Hematopoietic multipotent progenitor cell treated with erythropoietin and hydrocortisone succinate and interleukin-3 and kit ligand, for 8 days (in vitro differentiated cells): ENCODE measurements at regions not wholly inside any gene's neighbourhood (a gene's known extent, or its start where the extent isn't known, plus 50 kb on each side); places are given as distances from the start of the nearest gene placed in this dataset.

Experiments
- DNase-seq: peaks from one replicate; pipeline ENCODE4 v3.0.0-alpha.2; 2015

GRCh38 chr14:31944256-31945073 lies 132.6 kb upstream of the ARHGAP5 start:
- DNase-seq: peak; percentile 40

- DNase-seq: peak; percentile 11
Measured at GRCh38 chr14:31945074-31945613, 132.0 kb upstream of the ARHGAP5 start.

- no peak for DNase-seq
Measured at GRCh38 chr14:31945701-31946100, 131.4 kb upstream of the ARHGAP5 start.

- DNase-seq: no peak
Measured at GRCh38 chr14:31947076-31947475, 130.0 kb upstream of the ARHGAP5 start.

GRCh38 chr14:31947680-31948595 lies 129.2 kb upstream of the ARHGAP5 start:
- no peak for DNase-seq

GRCh38 chr14:31949709-31950108 lies 127.4 kb upstream of the ARHGAP5 start:
- DNase-seq: no peak

- DNase-seq: no peak
Measured at GRCh38 chr14:31950331-31950730, 126.8 kb upstream of the ARHGAP5 start.

- no peak for DNase-seq
Measured at GRCh38 chr14:31950764-31951637, 126.1 kb upstream of the ARHGAP5 start.

- DNase-seq: no peak
Measured at GRCh38 chr14:31951638-31951964, 125.5 kb upstream of the ARHGAP5 start.

- no peak for DNase-seq
Measured at GRCh38 chr14:31952573-31952972, 124.5 kb upstream of the ARHGAP5 start.

GRCh38 chr14:31953210-31953609 lies 123.9 kb upstream of the ARHGAP5 start:
- no peak for DNase-seq

- DNase-seq: no peak
Measured at GRCh38 chr14:31954991-31955390, 122.1 kb upstream of the ARHGAP5 start.

- DNase-seq: no peak
Measured at GRCh38 chr14:31955936-31956579, 121.0 kb upstream of the ARHGAP5 start.

- no peak for DNase-seq
Measured at GRCh38 chr14:31957565-31957964, 119.5 kb upstream of the ARHGAP5 start.

GRCh38 chr14:31960039-31960438 lies 117.1 kb upstream of the ARHGAP5 start:
- no peak for DNase-seq

- no peak for DNase-seq
Measured at GRCh38 chr14:31961896-31962295, 115.2 kb upstream of the ARHGAP5 start.

GRCh38 chr14:31962920-31963319 lies 114.2 kb upstream of the ARHGAP5 start:
- DNase-seq: no peak

GRCh38 chr14:31963587-31963986 lies 113.5 kb upstream of the ARHGAP5 start:
- no peak for DNase-seq

GRCh38 chr14:31964490-31964889 lies 112.6 kb upstream of the ARHGAP5 start:
- DNase-seq: no peak

- no peak for DNase-seq
Measured at GRCh38 chr14:31965071-31965734, 111.9 kb upstream of the ARHGAP5 start.

GRCh38 chr14:31965735-31966598 lies 111.1 kb upstream of the ARHGAP5 start:
- peak; percentile 50 for DNase-seq
